ENCODE measurements at regions not wholly inside any gene's neighbourhood (a gene's known extent, or its start where the extent isn't known, plus 50 kb on each side); places are given as distances from the start of the nearest gene placed in this dataset.

DNA sequence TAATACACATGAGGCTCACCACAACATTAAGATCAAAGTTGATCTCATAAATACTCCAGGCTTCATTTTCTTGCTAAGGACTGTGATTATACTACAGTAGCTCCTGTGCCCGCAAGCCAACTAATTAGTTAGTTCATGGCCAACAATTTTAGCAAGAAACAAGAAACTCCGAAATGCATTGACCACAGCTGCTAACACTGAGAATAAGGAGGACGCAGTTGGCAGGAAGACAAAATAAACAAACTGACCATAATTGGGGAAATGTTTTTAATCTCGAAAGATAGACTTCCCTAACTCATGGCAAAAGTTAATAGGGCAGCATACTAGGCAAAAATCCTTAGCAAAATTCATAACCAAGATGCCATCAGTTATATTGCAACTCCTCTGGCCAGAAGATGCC, 115.5 kb upstream of the SPEF2 start:
- in situ Hi-C loops (cut with MboI; ENCODE audit: low sequenced_read_pairs), result no loop called here
- H4K5ac ChIP-seq (ENCODE audit: low read depth, low read length), result no peak overlapping the region
- no peak overlapping the region for H2BK5ac ChIP-seq (ENCODE audit: low read depth, low read length, poor library complexity, severe bottlenecking)
- intact Hi-C loops (cut with micrococcal nuclease), result no loop called here
- H3K27me3 ChIP-seq (ENCODE audit: control insufficient read depth, insufficient read depth, low read length), result no peaks in the 10 kb centered on the region
- H2AK9ac ChIP-seq (replicated peaks; ENCODE audit: low read depth, low read length, poor library complexity), result no peak overlapping the region
- no peak overlapping the region for H3K4me2 ChIP-seq (ENCODE audit: low read depth, low read length)
- dilution Hi-C loops (cut with HindIII; ENCODE audit: low sequenced_read_pairs, unreplicated experiment), result no loop called here
- H2BK15ac ChIP-seq (ENCODE audit: low read depth, low read length), result no peak overlapping the region
- H2AFZ ChIP-seq (replicated peaks; ENCODE audit: low read length, poor library complexity), result no peak overlapping the region
- no peaks in the 10 kb centered on the region for H3K79me1 ChIP-seq (ENCODE audit: low read depth in 1 of 2, low read length in 2 of 2)
- H3K9me3 ChIP-seq (ENCODE audit: control insufficient read depth, insufficient read depth, low read length), result no peaks in the 10 kb centered on the region
- H3K23ac ChIP-seq (ENCODE audit: low read depth, low read length), result no peak overlapping the region
- H3K4me3 ChIP-seq (ENCODE audit: insufficient read depth, low read depth, low read length), result no peak overlapping the region
- no peaks in the 10 kb centered on the region for H3K4me1 ChIP-seq (ENCODE audit: control insufficient read depth, insufficient read depth, low read length)
- H3K56ac ChIP-seq (ENCODE audit: extremely low read depth, insufficient read depth, low read length), result no peak overlapping the region
- no peaks in the 10 kb centered on the region for H3K36me3 ChIP-seq (ENCODE audit: control insufficient read depth, insufficient read depth, low read length)
- H2BK20ac ChIP-seq (ENCODE audit: low read depth, low read length), result no peak overlapping the region
- H3K27ac ChIP-seq (ENCODE audit: insufficient read depth, low read length), result no peak overlapping the region
- H3K18ac ChIP-seq (ENCODE audit: low read depth, low read length), result no peak overlapping the region
- H4K20me1 ChIP-seq (ENCODE audit: insufficient read depth, low read length), result no peaks in the 10 kb centered on the region
- no peak overlapping the region for H3K14ac ChIP-seq (replicated peaks; ENCODE audit: low read depth, low read length)
- no peak overlapping the region for H3K4ac ChIP-seq (ENCODE audit: low read depth, low read length)
- no peak overlapping the region for H2BK120ac ChIP-seq (ENCODE audit: low read depth, low read length)
- TF ChIP-seq POLR2A (IDR thresholded peaks at IDR 0.05; ENCODE audit: low read depth, low read length) (no peak), NFE2L2 (IDR thresholded peaks at IDR 0.05; ENCODE audit: low read depth, low read length) (no peak), RFX5 (IDR thresholded peaks at IDR 0.05; ENCODE audit: low read depth, low read length) (no peak), MAZ (IDR thresholded peaks at IDR 0.05; ENCODE audit: borderline replicate concordance, low read depth, low read length) (no peak), RAD21 (IDR thresholded peaks at IDR 0.05; ENCODE audit: low read length) (no peak), RCOR1 (IDR thresholded peaks at IDR 0.05; ENCODE audit: insufficient replicate concordance, low read length) (no peak), MXI1 (IDR thresholded peaks at IDR 0.05; ENCODE audit: borderline replicate concordance, low read depth, low read length) (no peak), FOS (IDR thresholded peaks at IDR 0.05; ENCODE audit: low read depth, low read length) (no peak), CEBPB (IDR thresholded peaks at IDR 0.05; ENCODE audit: low read depth, low read length) (no peak), MAFK (IDR thresholded peaks at IDR 0.05; ENCODE audit: low read depth, low read length) (no peak)
- TF ChIP-seq, protein P1, sequence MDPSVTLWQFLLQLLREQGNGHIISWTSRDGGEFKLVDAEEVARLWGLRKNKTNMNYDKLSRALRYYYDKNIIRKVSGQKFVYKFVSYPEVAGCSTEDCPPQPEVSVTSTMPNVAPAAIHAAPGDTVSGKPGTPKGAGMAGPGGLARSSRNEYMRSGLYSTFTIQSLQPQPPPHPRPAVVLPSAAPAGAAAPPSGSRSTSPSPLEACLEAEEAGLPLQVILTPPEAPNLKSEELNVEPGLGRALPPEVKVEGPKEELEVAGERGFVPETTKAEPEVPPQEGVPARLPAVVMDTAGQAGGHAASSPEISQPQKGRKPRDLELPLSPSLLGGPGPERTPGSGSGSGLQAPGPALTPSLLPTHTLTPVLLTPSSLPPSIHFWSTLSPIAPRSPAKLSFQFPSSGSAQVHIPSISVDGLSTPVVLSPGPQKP (IDR thresholded peaks at IDR 0.05; ENCODE audit: borderline replicate concordance, low read depth, low read length), result no peak
- TF ChIP-seq, protein P2, sequence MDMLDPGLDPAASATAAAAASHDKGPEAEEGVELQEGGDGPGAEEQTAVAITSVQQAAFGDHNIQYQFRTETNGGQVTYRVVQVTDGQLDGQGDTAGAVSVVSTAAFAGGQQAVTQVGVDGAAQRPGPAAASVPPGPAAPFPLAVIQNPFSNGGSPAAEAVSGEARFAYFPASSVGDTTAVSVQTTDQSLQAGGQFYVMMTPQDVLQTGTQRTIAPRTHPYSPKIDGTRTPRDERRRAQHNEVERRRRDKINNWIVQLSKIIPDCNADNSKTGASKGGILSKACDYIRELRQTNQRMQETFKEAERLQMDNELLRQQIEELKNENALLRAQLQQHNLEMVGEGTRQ (IDR thresholded peaks at IDR 0.05; ENCODE audit: low read depth, low read length), result no peak
- TF ChIP-seq, protein P3, sequence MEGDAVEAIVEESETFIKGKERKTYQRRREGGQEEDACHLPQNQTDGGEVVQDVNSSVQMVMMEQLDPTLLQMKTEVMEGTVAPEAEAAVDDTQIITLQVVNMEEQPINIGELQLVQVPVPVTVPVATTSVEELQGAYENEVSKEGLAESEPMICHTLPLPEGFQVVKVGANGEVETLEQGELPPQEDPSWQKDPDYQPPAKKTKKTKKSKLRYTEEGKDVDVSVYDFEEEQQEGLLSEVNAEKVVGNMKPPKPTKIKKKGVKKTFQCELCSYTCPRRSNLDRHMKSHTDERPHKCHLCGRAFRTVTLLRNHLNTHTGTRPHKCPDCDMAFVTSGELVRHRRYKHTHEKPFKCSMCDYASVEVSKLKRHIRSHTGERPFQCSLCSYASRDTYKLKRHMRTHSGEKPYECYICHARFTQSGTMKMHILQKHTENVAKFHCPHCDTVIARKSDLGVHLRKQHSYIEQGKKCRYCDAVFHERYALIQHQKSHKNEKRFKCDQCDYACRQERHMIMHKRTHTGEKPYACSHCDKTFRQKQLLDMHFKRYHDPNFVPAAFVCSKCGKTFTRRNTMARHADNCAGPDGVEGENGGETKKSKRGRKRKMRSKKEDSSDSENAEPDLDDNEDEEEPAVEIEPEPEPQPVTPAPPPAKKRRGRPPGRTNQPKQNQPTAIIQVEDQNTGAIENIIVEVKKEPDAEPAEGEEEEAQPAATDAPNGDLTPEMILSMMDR (conservative IDR thresholded peaks at IDR 0.05; ENCODE audit: low read depth, low read length), result no peak
- ATAC-seq (ENCODE audit: low read depth) (no peak), DNase-seq (no peak)
- no peak overlapping the region for H3K9ac ChIP-seq (ENCODE audit: low read depth, low read length)
- H4K8ac ChIP-seq (ENCODE audit: low read depth in 2 of 2, low read length in 2 of 2), result no peak overlapping the region
- H3K9me1 ChIP-seq (ENCODE audit: insufficient read depth, low read length), result no peaks in the 10 kb centered on the region
- ChIA-PET CTCF (no interaction called here), POLR2A (ENCODE audit: unreplicated experiment) (no interaction called here)
- no peak overlapping the region for H4K91ac ChIP-seq (ENCODE audit: insufficient read depth, low read depth, low read length)
- no TSS peak for BruUV-seq (replicated peaks)
- no CpG with 5 or more reads among the region's 4 CpGs for WGBS, 2 experiments (ENCODE audit: extremely low coverage in 2 of 2, insufficient read length in 1 of 2)
- H2AK5ac ChIP-seq (ENCODE audit: low read depth, low read length), result no peak overlapping the region

Measured in IMR-90 (cell line).